ENCODE measurements at regions not wholly inside any gene's neighbourhood (a gene's known extent, or its start where the extent isn't known, plus 50 kb on each side); places are given as distances from the start of the nearest gene placed in this dataset.

GRCh38 chr10:130630135-130630534 is 493.9 kb downstream of the GLRX3 start:
- TF ChIP-seq POLR2A (IDR thresholded peaks at IDR 0.05; ENCODE audit: low read depth, low read length) (no peak), PAX5 (IDR thresholded peaks at IDR 0.05; ENCODE audit: insufficient read depth, low read length, severe bottlenecking) (no peak)
